SU-DHL-6 (cell line): ENCODE measurements at regions not wholly inside any gene's neighbourhood (a gene's known extent, or its start where the extent isn't known, plus 50 kb on each side); places are given as distances from the start of the nearest gene placed in this dataset.
"Not testable (repeated sequence)": the region's sequence is repeated elsewhere in the genome, so short reads cannot be mapped to it uniquely, and the experiment has no call there.

Experiments
- H2AFZ ChIP-seq: fragments of 200-600 bp; sonication (generic); 2 replicates; pipeline ENCODE4 v1.6.1; 2014; ENCODE audit warnings: low read depth, mild to moderate bottlenecking, moderate library complexity, mixed read lengths, antibody characterized with exemption, low read length; ENCODE audit not compliant: severe bottlenecking
- H3F3A ChIP-seq: fragments of 200-600 bp; shearing (Covaris generic); 2 replicates; pipeline ENCODE4 v1.6.0; 2016; ENCODE audit warnings: antibody characterized with exemption, mild to moderate bottlenecking; ENCODE audit not compliant: insufficient read depth
- H3K27ac ChIP-seq: fragments of 200-600 bp; sonication (generic); 2 replicates; pipeline ENCODE4 v1.5.1; 2016; ENCODE audit warnings: low read depth, mild to moderate bottlenecking, low read length, moderate library complexity, mixed read lengths
- H3K27me3 ChIP-seq: fragments of 200-600 bp; sonication (generic), shearing (Covaris generic); 2 replicates; pipeline ENCODE4 v1.6.0; 2014; ENCODE audit warnings: mild to moderate bottlenecking, low read length
- H3K36me3 ChIP-seq: fragments of 200-600 bp; sonication (generic); 2 replicates; pipeline ENCODE4 v1.6.1; 2014; ENCODE audit warnings: mild to moderate bottlenecking, low read length, mixed read lengths
- H3K4me2 ChIP-seq: fragments of 300-600, 200-600 bp; shearing (Covaris generic), sonication (generic); 2 replicates; pipeline ENCODE4 v1.6.0; 2014; ENCODE audit warnings: low read length, low read depth, mild to moderate bottlenecking; ENCODE audit not compliant: poor library complexity, severe bottlenecking
- H3K4me3 ChIP-seq: fragments of 200-600 bp; sonication (generic); 2 replicates; pipeline ENCODE4 v1.5.1; 2014; ENCODE audit warnings: antibody characterized with exemption, low read length, mild to moderate bottlenecking, mixed read lengths; ENCODE audit not compliant: insufficient read depth, poor library complexity, severe bottlenecking
- H3K79me2 ChIP-seq: fragments of 200-600 bp; sonication (generic); 2 replicates; pipeline ENCODE4 v1.6.1; 2014; ENCODE audit warnings: mild to moderate bottlenecking, low read length, moderate library complexity; ENCODE audit not compliant: insufficient read depth
- H3K9ac ChIP-seq: fragments of 200-600 bp; sonication (generic); 2 replicates; pipeline ENCODE4 v1.7.0; 2014; ENCODE audit warnings: mild to moderate bottlenecking, low read length
- H3K9me2 ChIP-seq: fragments of 200-600 bp; sonication (generic); replicated peaks from 2 replicates; pipeline ENCODE4 v1.6.1; 2014; ENCODE audit warnings: low read length; ENCODE audit not compliant: insufficient read depth
- H3K9me3 ChIP-seq: fragments of 200-600 bp; sonication (generic); 2 replicates; pipeline ENCODE4 v1.6.1; 2014; ENCODE audit warnings: low read length, mixed read lengths; ENCODE audit not compliant: insufficient read depth
- H4K20me1 ChIP-seq: fragments of 200-600 bp; sonication (generic); 2 replicates; pipeline ENCODE4 v1.6.1; 2014; ENCODE audit warnings: low read depth, mild to moderate bottlenecking, antibody characterized with exemption, low read length, moderate library complexity, mixed read lengths
- EZH2phosphoT487 ChIP-seq: fragments of 200-600 bp; sonication (generic), shearing (Covaris generic); conservative IDR thresholded peaks from 2 replicates; pipeline ENCODE4 v1.6.1; 2018; ENCODE audit warnings: mild to moderate bottlenecking, antibody characterized with exemption, low read length, moderate library complexity, mixed read lengths
- TF ChIP-seq, protein P1 (sequence below): fragments of 200-600 bp; sonication (generic); IDR thresholded peaks from one replicate; pipeline ENCODE4 v1.5.1; 2017; ENCODE audit warnings: antibody characterized with exemption, mild to moderate bottlenecking, low read length, moderate library complexity; ENCODE audit not compliant: insufficient read depth, poor library complexity, severe bottlenecking

DNA sequence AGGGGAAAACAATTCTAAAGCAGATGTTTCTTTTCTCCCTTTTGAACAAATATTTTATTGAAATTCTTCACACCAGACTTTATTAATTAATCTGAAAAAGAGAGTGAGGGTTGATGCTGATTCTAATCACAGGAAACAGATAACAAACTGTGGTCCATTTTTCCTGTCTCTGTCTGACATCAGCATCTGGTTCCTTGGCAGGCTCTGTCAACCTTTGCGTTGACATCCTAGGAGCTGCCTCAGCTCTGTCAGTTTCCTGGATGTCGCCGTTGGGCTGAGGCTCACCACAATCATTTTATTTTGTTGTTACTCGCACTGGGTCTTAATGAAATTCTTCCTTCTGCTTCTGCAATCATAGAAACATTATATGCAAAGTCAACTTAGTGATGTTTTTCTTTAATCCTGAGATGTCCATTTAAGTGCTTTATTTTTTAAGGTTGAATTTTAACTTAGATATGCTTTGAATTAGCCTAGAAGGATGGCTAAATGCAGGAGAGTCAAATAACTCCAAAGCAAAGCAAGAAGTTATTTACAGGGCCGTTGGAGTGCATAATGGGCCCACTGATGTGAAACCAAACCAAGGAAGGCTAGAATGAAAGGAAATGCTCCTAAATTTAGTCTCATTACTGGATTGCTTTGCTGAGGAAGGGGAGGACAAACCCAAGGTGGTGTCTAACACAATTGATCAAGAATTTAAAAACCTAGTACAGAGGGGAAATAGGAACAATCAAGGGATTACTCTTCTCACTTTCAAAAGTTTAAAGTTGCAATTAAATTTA is 542.4 kb downstream of the FLRT2 start:
- Histone ChIP-seq H3K79me2 (no peaks in the 10 kb centered on the region), H3K27ac (no peak overlapping the region), H3F3A (no peaks in the 10 kb centered on the region), H3K9ac (no peak overlapping the region), H3K4me3 (no peak overlapping the region), H3K9me2 (no peaks in the 10 kb centered on the region), H4K20me1 (no peaks in the 10 kb centered on the region), H3K9me3 (no peaks in the 10 kb centered on the region), H2AFZ (no peak overlapping the region), H3K36me3 (no peaks in the 10 kb centered on the region), H3K4me2 (no peak overlapping the region), H3K27me3 (no peaks in the 10 kb centered on the region)
- TF ChIP-seq EZH2phosphoT487, result no peak
- TF ChIP-seq, protein P1, sequence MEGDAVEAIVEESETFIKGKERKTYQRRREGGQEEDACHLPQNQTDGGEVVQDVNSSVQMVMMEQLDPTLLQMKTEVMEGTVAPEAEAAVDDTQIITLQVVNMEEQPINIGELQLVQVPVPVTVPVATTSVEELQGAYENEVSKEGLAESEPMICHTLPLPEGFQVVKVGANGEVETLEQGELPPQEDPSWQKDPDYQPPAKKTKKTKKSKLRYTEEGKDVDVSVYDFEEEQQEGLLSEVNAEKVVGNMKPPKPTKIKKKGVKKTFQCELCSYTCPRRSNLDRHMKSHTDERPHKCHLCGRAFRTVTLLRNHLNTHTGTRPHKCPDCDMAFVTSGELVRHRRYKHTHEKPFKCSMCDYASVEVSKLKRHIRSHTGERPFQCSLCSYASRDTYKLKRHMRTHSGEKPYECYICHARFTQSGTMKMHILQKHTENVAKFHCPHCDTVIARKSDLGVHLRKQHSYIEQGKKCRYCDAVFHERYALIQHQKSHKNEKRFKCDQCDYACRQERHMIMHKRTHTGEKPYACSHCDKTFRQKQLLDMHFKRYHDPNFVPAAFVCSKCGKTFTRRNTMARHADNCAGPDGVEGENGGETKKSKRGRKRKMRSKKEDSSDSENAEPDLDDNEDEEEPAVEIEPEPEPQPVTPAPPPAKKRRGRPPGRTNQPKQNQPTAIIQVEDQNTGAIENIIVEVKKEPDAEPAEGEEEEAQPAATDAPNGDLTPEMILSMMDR, result no peak

DNA sequence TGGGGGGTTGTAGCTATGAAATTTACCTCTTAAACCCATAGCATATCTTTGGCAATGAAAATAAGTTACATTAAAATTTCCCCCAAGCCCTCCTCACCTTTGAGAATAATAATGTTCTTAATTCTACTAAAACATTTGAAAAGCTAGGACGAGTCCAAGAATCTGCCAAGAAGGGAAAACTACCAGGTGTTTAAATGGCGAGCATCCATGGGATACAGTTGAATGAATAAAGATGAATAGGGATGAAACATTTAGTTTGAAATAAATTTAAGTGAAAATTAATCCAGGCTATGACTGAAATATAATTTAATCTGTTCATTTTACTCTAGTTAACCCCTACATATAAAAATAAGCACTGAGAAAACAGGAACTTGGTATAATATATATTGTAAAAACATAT is 536.7 kb downstream of the FLRT2 start:
- no peak overlapping the region for H3K4me3 ChIP-seq
- no peaks in the 10 kb centered on the region for H4K20me1 ChIP-seq
- no peaks in the 10 kb centered on the region for H3F3A ChIP-seq
- H3K9ac ChIP-seq, result no peak overlapping the region
- no peaks in the 10 kb centered on the region for H3K9me2 ChIP-seq
- H3K79me2 ChIP-seq, result no peaks in the 10 kb centered on the region
- no peak for TF ChIP-seq EZH2phosphoT487
- TF ChIP-seq, protein P1, result no peak
- no peak overlapping the region for H3K27ac ChIP-seq
- no peaks in the 10 kb centered on the region for H3K36me3 ChIP-seq
- H3K4me2 ChIP-seq, result no peak overlapping the region
- no peaks in the 10 kb centered on the region for H3K27me3 ChIP-seq
- no peak overlapping the region for H2AFZ ChIP-seq
- H3K9me3 ChIP-seq, result no peaks in the 10 kb centered on the region

DNA sequence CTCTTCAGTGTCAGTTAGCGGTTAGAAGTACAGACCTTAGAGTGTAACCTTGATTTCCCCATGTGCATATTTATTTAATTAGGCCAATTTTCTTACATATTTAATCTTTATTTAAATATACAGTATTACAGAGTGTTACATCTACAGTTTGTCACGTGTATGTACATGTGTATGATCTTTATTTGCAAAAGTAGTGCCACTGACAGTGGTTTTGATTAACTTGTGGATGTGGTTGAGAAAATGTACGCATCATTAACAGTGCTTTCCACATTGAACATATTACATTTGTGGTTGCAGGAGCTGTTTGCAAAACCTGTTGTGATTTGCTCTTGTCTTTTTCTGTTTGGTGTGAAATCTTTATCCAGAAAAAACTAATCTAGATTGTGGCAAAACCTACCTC is 535.5 kb downstream of the FLRT2 start:
- no peaks in the 10 kb centered on the region for H3K27me3 ChIP-seq
- H3K4me3 ChIP-seq, result no peak overlapping the region
- H3F3A ChIP-seq, result no peaks in the 10 kb centered on the region

DNA sequence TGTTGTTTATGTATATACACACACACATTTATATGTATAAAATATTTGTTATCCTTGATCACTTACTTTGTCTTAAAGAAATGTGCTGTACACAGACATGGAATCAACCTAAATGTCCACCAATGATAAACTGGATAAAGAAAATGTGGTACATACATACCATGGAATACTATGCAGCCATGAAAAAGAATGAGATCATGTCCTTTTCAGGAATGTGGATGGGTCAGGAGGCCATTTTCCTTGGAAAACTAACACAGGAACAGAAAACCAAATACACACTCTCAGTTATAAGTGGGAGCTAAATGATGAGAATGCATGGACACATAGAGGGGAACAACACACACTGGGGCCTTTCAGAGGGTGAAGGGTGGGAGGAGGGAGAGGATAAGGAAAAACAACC is 534.7 kb downstream of the FLRT2 start:
- H3K27ac ChIP-seq, H3K4me2 ChIP-seq, H3F3A ChIP-seq, H4K20me1 ChIP-seq, H2AFZ ChIP-seq, H3K4me3 ChIP-seq, H3K9ac ChIP-seq, H3K36me3 ChIP-seq, H3K9me2 ChIP-seq, H3K79me2 ChIP-seq, H3K9me3 ChIP-seq, H3K27me3 ChIP-seq: not testable (repeated sequence)

More for the DNA sequence above, 535.5 kb downstream of the FLRT2 start:
- Histone ChIP-seq H2AFZ (no peak overlapping the region), H4K20me1 (no peaks in the 10 kb centered on the region), H3K79me2 (no peaks in the 10 kb centered on the region), H3K9me2 (no peaks in the 10 kb centered on the region), H3K27ac (no peak overlapping the region), H3K9ac (no peak overlapping the region), H3K4me2 (no peak overlapping the region), H3K9me3 (no peaks in the 10 kb centered on the region), H3K36me3 (no peaks in the 10 kb centered on the region)
- TF ChIP-seq, protein P1, result no peak
- TF ChIP-seq EZH2phosphoT487, result no peak
